ENCODE measurements at regions not wholly inside any gene's neighbourhood (a gene's known extent, or its start where the extent isn't known, plus 50 kb on each side); places are given as distances from the start of the nearest gene placed in this dataset.

DNA sequence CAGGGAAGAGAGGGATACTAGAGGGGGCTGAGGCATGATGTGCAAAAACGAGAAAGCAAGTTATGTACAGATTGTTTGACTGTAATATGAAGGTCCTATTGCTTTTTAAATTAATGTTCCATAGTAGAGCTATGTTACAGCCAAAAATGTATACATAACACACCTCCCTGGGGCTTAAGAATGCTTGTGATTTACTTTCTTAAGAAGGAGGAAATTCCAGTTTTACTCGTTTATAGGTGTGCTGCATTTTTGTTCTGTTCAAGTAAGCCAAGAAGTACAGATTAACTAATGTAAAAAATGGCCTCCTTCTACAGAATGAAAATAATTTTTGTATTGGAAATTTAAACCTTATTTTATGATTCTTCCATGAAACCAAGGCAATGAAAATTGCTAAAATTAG, 614.4 kb upstream of the NR3C2 start:
- ChIA-PET CTCF (no interaction called here), POLR2A (no interaction called here)
- Mint-ChIP-seq H3K36me3 (ENCODE audit: insufficient read depth, unreplicated experiment) (no peaks in the 10 kb centered on the region), H3K9me3 (ENCODE audit: unreplicated experiment) (no peaks in the 10 kb centered on the region), H3K27me3 (ENCODE audit: insufficient read depth, unreplicated experiment) (no peaks in the 10 kb centered on the region), H3K4me3 (ENCODE audit: unreplicated experiment) (no peak overlapping the region), H3K27ac (ENCODE audit: low read depth, unreplicated experiment) (no peak overlapping the region), H3K4me1 (ENCODE audit: insufficient read depth, unreplicated experiment) (no peaks in the 10 kb centered on the region)
- intact Hi-C loops (cut with micrococcal nuclease), result no loop called here
- TF ChIP-seq, protein P1, sequence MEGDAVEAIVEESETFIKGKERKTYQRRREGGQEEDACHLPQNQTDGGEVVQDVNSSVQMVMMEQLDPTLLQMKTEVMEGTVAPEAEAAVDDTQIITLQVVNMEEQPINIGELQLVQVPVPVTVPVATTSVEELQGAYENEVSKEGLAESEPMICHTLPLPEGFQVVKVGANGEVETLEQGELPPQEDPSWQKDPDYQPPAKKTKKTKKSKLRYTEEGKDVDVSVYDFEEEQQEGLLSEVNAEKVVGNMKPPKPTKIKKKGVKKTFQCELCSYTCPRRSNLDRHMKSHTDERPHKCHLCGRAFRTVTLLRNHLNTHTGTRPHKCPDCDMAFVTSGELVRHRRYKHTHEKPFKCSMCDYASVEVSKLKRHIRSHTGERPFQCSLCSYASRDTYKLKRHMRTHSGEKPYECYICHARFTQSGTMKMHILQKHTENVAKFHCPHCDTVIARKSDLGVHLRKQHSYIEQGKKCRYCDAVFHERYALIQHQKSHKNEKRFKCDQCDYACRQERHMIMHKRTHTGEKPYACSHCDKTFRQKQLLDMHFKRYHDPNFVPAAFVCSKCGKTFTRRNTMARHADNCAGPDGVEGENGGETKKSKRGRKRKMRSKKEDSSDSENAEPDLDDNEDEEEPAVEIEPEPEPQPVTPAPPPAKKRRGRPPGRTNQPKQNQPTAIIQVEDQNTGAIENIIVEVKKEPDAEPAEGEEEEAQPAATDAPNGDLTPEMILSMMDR (IDR thresholded peaks at IDR 0.05; ENCODE audit: unreplicated experiment), result no peak
- no TSS peak for BruUV-seq (replicated peaks)
- no peak for DNase-seq (ENCODE audit: unreplicated experiment)

DNA sequence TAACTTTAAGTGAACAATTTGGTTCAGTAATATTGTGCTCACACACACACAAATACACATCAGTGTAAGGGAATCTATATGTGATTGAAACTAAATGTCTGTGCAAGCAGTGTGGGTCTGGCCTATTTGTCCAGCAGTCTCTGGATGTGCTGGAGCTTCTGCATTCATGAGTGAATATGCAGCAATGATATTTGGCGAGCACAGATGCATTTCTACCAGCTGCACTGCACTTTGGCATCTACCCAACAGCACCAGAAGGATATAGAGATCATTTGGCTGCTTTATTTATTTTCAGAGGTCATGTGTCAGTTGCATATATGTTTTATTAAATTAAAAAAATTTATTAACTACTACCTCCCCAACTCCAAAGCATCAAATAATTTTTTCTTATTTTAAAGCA, 613.4 kb upstream of the NR3C2 start:
- H3K9me3 Mint-ChIP-seq (ENCODE audit: unreplicated experiment), result no peaks in the 10 kb centered on the region
- H3K4me1 Mint-ChIP-seq (ENCODE audit: insufficient read depth, unreplicated experiment), result no peaks in the 10 kb centered on the region
- intact Hi-C loops (cut with micrococcal nuclease), result no loop called here
- no peak overlapping the region for H3K4me3 Mint-ChIP-seq (ENCODE audit: unreplicated experiment)
- TF ChIP-seq, protein P1 (IDR thresholded peaks at IDR 0.05; ENCODE audit: unreplicated experiment), result no peak
- no peaks in the 10 kb centered on the region for H3K36me3 Mint-ChIP-seq (ENCODE audit: insufficient read depth, unreplicated experiment)
- POLR2A ChIA-PET, result no interaction called here
- BruUV-seq (replicated peaks), result no TSS peak
- H3K27me3 Mint-ChIP-seq (ENCODE audit: insufficient read depth, unreplicated experiment), result no peaks in the 10 kb centered on the region
- CTCF ChIA-PET, result interaction anchor here (0.5 kb wide), 1 partner anchor 68 kb away, joined by 3 read pairs; no protein-coding TSS in a partner anchor
- DNase-seq (ENCODE audit: unreplicated experiment), result no peak
- no peak overlapping the region for H3K27ac Mint-ChIP-seq (ENCODE audit: low read depth, unreplicated experiment)

DNA sequence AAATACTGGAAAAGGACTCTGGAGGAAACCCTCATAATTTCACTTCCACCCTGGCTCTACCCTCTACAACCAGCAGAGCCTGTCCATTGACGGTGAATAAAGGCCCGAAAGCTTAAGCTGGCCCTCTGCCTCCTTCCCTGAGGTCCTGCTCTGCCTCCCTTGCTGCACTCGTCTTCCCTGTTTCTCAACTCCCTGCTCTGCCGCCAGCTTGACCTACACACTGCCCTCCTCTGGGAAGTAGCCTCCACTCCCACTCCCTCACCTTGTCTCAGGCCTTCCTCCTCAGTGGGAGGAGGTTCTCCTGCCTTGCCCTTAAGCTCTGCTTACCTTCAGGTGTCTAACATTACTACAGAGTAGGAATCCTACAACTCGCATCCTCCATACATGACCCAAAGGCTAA, 608.6 kb upstream of the NR3C2 start:
- Mint-ChIP-seq H3K27me3 (ENCODE audit: insufficient read depth, unreplicated experiment) (no peaks in the 10 kb centered on the region), H3K4me3 (ENCODE audit: unreplicated experiment) (no peak overlapping the region), H3K36me3 (ENCODE audit: insufficient read depth, unreplicated experiment) (no peaks in the 10 kb centered on the region), H3K27ac (ENCODE audit: low read depth, unreplicated experiment) (no peak overlapping the region), H3K4me1 (ENCODE audit: insufficient read depth, unreplicated experiment) (no peaks in the 10 kb centered on the region), H3K9me3 (ENCODE audit: unreplicated experiment) (no peaks in the 10 kb centered on the region)
- intact Hi-C loops (cut with micrococcal nuclease), result no loop called here
- no TSS peak for BruUV-seq (replicated peaks)
- TF ChIP-seq, protein P1 (IDR thresholded peaks at IDR 0.05; ENCODE audit: unreplicated experiment), result no peak
- DNase-seq (ENCODE audit: unreplicated experiment), result no peak
- CTCF ChIA-PET, result no interaction called here
- POLR2A ChIA-PET, result interaction anchor here (0.5 kb wide), 1 partner anchor 308 kb away, joined by 3 read pairs; no protein-coding TSS in a partner anchor

DNA sequence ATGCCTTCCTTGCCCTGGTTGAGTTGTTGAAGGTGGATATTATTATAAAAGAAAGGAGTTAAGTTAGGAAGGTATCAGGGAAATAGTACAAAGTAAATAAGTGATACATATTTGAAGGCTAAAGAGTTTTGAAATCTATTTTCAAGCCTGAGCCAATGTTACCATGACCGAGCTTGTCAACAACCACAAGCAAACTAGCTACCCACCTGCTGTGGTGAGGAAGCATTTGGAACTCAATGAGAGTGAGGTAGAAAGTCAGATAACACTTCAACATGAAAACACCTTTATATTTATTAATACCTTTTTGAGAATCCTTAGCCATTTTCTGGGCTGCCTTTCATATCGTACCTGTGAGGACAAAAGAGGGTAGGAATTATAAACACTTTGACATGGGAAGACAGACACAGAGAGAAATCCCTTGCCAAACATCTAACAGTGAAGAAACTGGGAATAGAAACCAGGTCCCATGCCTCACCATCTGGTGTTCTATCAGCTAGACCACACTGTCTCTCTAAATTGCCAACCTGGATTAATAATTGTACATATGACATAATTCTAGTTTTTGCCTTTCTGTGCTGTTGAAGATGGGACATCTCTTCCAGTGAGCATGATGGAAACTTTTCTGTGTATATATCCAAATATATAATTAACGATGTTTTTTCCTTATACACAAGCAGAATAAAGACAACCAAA, 606.4 kb upstream of the NR3C2 start:
- Mint-ChIP-seq H3K27me3 (ENCODE audit: insufficient read depth, unreplicated experiment) (no peaks in the 10 kb centered on the region), H3K36me3 (ENCODE audit: insufficient read depth, unreplicated experiment) (no peaks in the 10 kb centered on the region), H3K9me3 (ENCODE audit: unreplicated experiment) (no peaks in the 10 kb centered on the region), H3K4me3 (ENCODE audit: unreplicated experiment) (no peak overlapping the region), H3K4me1 (ENCODE audit: insufficient read depth, unreplicated experiment) (no peaks in the 10 kb centered on the region), H3K27ac (ENCODE audit: low read depth, unreplicated experiment) (no peak overlapping the region)
- BruUV-seq (replicated peaks), result no TSS peak
- DNase-seq (ENCODE audit: unreplicated experiment), result no peak
- TF ChIP-seq, protein P1 (IDR thresholded peaks at IDR 0.05; ENCODE audit: unreplicated experiment), result no peak
- POLR2A ChIA-PET, result no interaction called here
- CTCF ChIA-PET, result interaction anchor here (1.2 kb wide), 1 partner anchor 17 kb away, joined by 4 read pairs; no protein-coding TSS in a partner anchor
- intact Hi-C loops (cut with micrococcal nuclease), result no loop called here
